Vagina (tissue), 2 donors: ENCODE measurements at regions not wholly inside any gene's neighbourhood (a gene's known extent, or its start where the extent isn't known, plus 50 kb on each side); places are given as distances from the start of the nearest gene placed in this dataset.

ENCODE experiments used
- POLR2AphosphoS5 ChIP-seq, 2 donors: sonication (generic); formaldehyde crosslinking; IDR thresholded peaks; one replicate each; pipeline ENCODE4 v1.9.0; 2017; ENCODE audit warnings: antibody characterized with exemption in 2 of 2, mild to moderate bottlenecking in 2 of 2, low read depth in 1 of 2; ENCODE audit not compliant: insufficient read depth in 1 of 2
- TF ChIP-seq, protein P1 (sequence below), 3 experiments: fragments of 450-650 bp in 2 of 3; fragments of 200-600 bp in 1 of 3; sonication (generic) in 1 of 3; IDR thresholded peaks; one replicate each; pipeline ENCODE4 v1.5.1; 2017 to 2019; ENCODE audit warnings: antibody characterized with exemption in 3 of 3, mild to moderate bottlenecking in 2 of 3, moderate library complexity in 2 of 3

DNA sequence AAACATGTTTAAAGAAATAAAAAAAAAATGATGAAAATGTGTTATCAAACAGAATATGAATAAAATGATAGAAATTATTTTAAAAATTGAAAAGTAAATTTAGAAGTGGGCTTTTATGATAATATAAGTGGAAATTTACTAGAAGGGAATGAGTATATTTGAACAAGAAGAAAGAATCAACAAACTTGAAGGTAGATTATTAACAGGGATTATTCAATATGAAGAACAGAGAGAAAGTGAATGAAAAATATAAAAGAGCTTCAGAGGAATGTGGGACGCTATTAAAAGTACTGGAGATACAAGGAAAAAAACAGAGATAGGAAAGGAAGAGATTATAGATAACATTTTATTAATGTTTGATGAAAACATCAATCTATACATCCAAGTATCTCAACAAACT lies 1014.4 kb upstream of the CITED2 start:
- TF ChIP-seq, protein P1, sequence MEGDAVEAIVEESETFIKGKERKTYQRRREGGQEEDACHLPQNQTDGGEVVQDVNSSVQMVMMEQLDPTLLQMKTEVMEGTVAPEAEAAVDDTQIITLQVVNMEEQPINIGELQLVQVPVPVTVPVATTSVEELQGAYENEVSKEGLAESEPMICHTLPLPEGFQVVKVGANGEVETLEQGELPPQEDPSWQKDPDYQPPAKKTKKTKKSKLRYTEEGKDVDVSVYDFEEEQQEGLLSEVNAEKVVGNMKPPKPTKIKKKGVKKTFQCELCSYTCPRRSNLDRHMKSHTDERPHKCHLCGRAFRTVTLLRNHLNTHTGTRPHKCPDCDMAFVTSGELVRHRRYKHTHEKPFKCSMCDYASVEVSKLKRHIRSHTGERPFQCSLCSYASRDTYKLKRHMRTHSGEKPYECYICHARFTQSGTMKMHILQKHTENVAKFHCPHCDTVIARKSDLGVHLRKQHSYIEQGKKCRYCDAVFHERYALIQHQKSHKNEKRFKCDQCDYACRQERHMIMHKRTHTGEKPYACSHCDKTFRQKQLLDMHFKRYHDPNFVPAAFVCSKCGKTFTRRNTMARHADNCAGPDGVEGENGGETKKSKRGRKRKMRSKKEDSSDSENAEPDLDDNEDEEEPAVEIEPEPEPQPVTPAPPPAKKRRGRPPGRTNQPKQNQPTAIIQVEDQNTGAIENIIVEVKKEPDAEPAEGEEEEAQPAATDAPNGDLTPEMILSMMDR (IDR thresholded peaks at IDR 0.05): no peak
- TF ChIP-seq POLR2AphosphoS5 (IDR thresholded peaks at IDR 0.05; ENCODE audit: insufficient read depth in 1 of 2, low read depth in 1 of 2): no peak
